H1 (cell line): ENCODE measurements at regions not wholly inside any gene's neighbourhood (a gene's known extent, or its start where the extent isn't known, plus 50 kb on each side); places are given as distances from the start of the nearest gene placed in this dataset.

Experiments
- CTCF ChIA-PET: fragments of 300-600 bp; sonication (Branson Sonifier 250); formaldehyde crosslinking; loops from one replicate; lab custom pipeline; 2021; ENCODE audit not compliant: partially characterized antibody; lab: Charles Lee
- POLR2A ChIA-PET: fragments of 300-600 bp; sonication (Branson Sonifier 250); formaldehyde crosslinking; loops from one replicate; lab custom pipeline; 2021; ENCODE audit warnings: inconsistent platforms; ENCODE audit not compliant: partially characterized antibody; lab: Charles Lee
- DNase-seq, 2 experiments: peaks; one replicate each; pipeline versions ENCODE4 v3.0.0 to v3.0.0-alpha.2; 2010 to 2022; ENCODE audit warnings: low spot score in 2 of 2, low read depth in 1 of 2, mixed read lengths in 1 of 2
- FAIRE-seq: peaks from 2 replicates; lab custom pipeline; 2011; peaks lifted over from hg19 to GRCh38; lab: Jason Lieb, UNC
- H2AFZ ChIP-seq: 2 replicates; pipeline ENCODE4 v1.8.1; 2012; ENCODE audit warnings: low read length, inconsistent platforms
- H2AK5ac ChIP-seq: 2 replicates; pipeline ENCODE4 v1.6.1; 2013; ENCODE audit warnings: low read depth, low read length
- H2BK120ac ChIP-seq: replicated peaks from 2 replicates; pipeline ENCODE3; 2013; ENCODE audit warnings: low read depth, low read length, inconsistent platforms
- H2BK12ac ChIP-seq: 2 replicates; pipeline ENCODE4 v1.6.1; 2013; ENCODE audit warnings: low read depth, low read length
- H2BK15ac ChIP-seq: 2 replicates; pipeline ENCODE4 v1.6.1; 2013; ENCODE audit warnings: low read length
- H2BK20ac ChIP-seq: 2 replicates; pipeline ENCODE4 v1.6.1; 2013; ENCODE audit warnings: low read length
- H2BK5ac ChIP-seq: 2 replicates; pipeline ENCODE4 v1.6.1; 2013; ENCODE audit warnings: low read depth, low read length
- H3K14ac ChIP-seq: 2 replicates; pipeline ENCODE4 v1.6.1; 2013; ENCODE audit warnings: inconsistent platforms; ENCODE audit not compliant: insufficient read length
- H3K18ac ChIP-seq: 2 replicates; pipeline ENCODE4 v1.6.1; 2013; ENCODE audit warnings: low read length; ENCODE audit errors: extremely low read depth
- H3K23ac ChIP-seq: 2 replicates; pipeline ENCODE4 v1.6.1; 2013; ENCODE audit warnings: inconsistent platforms; ENCODE audit not compliant: insufficient read length
- H3K23me2 ChIP-seq: 2 replicates; pipeline ENCODE4 v1.6.1; 2013; ENCODE audit warnings: low read depth, low read length
- H3K27ac ChIP-seq: 2 replicates; pipeline ENCODE4 v1.6.1; 2011; ENCODE audit warnings: low read depth, low read length, inconsistent platforms
- H3K27me3 ChIP-seq, 4 experiments: replicated peaks in 1 of 4; 1 replicate in 1 of 4; 2 replicates in 3 of 4; pipeline versions ENCODE4 v1.6.1 to v1.8.1; 2011 to 2013; ENCODE audit warnings: low read length in 3 of 4, mild to moderate bottlenecking in 3 of 4, inconsistent platforms in 2 of 4, mixed read lengths in 2 of 4, moderate library complexity in 1 of 4; ENCODE audit not compliant: control insufficient read depth in 3 of 4, insufficient read depth in 3 of 4; ENCODE audit errors: extremely low read depth in 1 of 4
- H3K36me3 ChIP-seq, 4 experiments: 2 replicates each; pipeline versions ENCODE4 v1.6.1 to v1.8.1; 2011 to 2013; ENCODE audit warnings: mild to moderate bottlenecking in 4 of 4, low read length in 3 of 4, moderate library complexity in 2 of 4, control low read depth in 1 of 4, inconsistent platforms in 1 of 4; ENCODE audit not compliant: insufficient read depth in 4 of 4, control insufficient read depth in 2 of 4
- H3K4ac ChIP-seq: replicated peaks from 2 replicates; pipeline ENCODE3; 2013; ENCODE audit warnings: low read length, low read depth, mixed read lengths, inconsistent platforms; ENCODE audit not compliant: insufficient read length
- H3K4me1 ChIP-seq, 4 experiments: replicated peaks in 1 of 4; 1 replicate in 1 of 4; 2 replicates in 3 of 4; pipeline versions ENCODE4 v1.6.1 to v1.8.1; 2011 to 2013; ENCODE audit warnings: low read length in 3 of 4, inconsistent platforms in 2 of 4, mixed read lengths in 1 of 4; ENCODE audit not compliant: insufficient read depth in 4 of 4, control insufficient read depth in 3 of 4
- H3K4me2 ChIP-seq, 2 experiments: 2 replicates each; pipeline versions ENCODE4 v1.6.1 to v1.8.1; 2011 to 2013; ENCODE audit warnings: low read depth in 2 of 2, low read length in 2 of 2, control low read depth in 1 of 2, inconsistent platforms in 1 of 2, mild to moderate bottlenecking in 1 of 2; ENCODE audit not compliant: insufficient read depth in 1 of 2
- H3K4me3 ChIP-seq, 4 experiments: fragments of 200-600, 300-600 bp in 1 of 4; sonication (generic), shearing (Covaris generic), sonication (Bioruptor Twin) in 1 of 4; 2 replicates each; pipeline versions ENCODE4 v1.5.1 to v1.8.1; 2011 to 2016; ENCODE audit warnings: low read length in 4 of 4, low read depth in 3 of 4, control low read depth in 2 of 4, inconsistent platforms in 2 of 4, mild to moderate bottlenecking in 2 of 4, mixed read lengths in 1 of 4, moderate library complexity in 1 of 4; ENCODE audit not compliant: insufficient read depth in 2 of 4; ENCODE audit errors: extremely low read depth in 1 of 4
- H3K56ac ChIP-seq: replicated peaks from 2 replicates; pipeline ENCODE3; 2013; ENCODE audit warnings: low read depth, mild to moderate bottlenecking, mixed read lengths, low read length, inconsistent platforms; ENCODE audit not compliant: insufficient read length
- H3K79me1 ChIP-seq: 2 replicates; pipeline ENCODE4 v1.6.1; 2013; ENCODE audit warnings: low read depth, low read length, control low read depth
- H3K79me2 ChIP-seq, 2 experiments: 2 replicates each; pipeline versions ENCODE4 v1.6.1 to v1.8.1; 2012 to 2013; ENCODE audit warnings: low read length in 2 of 2, mild to moderate bottlenecking in 2 of 2, inconsistent platforms in 1 of 2; ENCODE audit not compliant: insufficient read depth in 2 of 2, control insufficient read depth in 1 of 2
- H3K9ac ChIP-seq, 4 experiments: replicated peaks in 1 of 4; 1 replicate in 1 of 4; 2 replicates in 3 of 4; pipeline versions ENCODE4 v1.6.1 to v1.8.1; 2011 to 2013; ENCODE audit warnings: low read depth in 3 of 4, low read length in 3 of 4, control low read depth in 2 of 4, mild to moderate bottlenecking in 2 of 4, moderate library complexity in 2 of 4, inconsistent platforms in 1 of 4; ENCODE audit errors: extremely low read depth in 1 of 4
- H3K9me3 ChIP-seq, 2 experiments: 2 replicates each; pipeline versions ENCODE4 v1.6.1 to v1.8.1; 2012 to 2013; ENCODE audit warnings: mild to moderate bottlenecking in 2 of 2, moderate library complexity in 2 of 2, control low read depth in 1 of 2, inconsistent platforms in 1 of 2, low read depth in 1 of 2, low read length in 1 of 2, mixed read lengths in 1 of 2; ENCODE audit not compliant: insufficient read depth in 2 of 2
- H4K20me1 ChIP-seq, 2 experiments: replicated peaks in 1 of 2; 2 replicates each; pipeline versions ENCODE3 to v1.8.1; 2011 to 2013; ENCODE audit warnings: inconsistent platforms in 2 of 2, low read length in 2 of 2, mild to moderate bottlenecking in 1 of 2; ENCODE audit not compliant: insufficient read depth in 2 of 2, control insufficient read depth in 1 of 2
- H4K5ac ChIP-seq: 2 replicates; pipeline ENCODE4 v1.6.1; 2013; ENCODE audit warnings: low read length, low read depth, mixed read lengths, inconsistent platforms; ENCODE audit not compliant: insufficient read length
- H4K8ac ChIP-seq: 2 replicates; pipeline ENCODE4 v1.8.0; 2013; ENCODE audit warnings: mild to moderate bottlenecking, moderate library complexity, low read length, inconsistent platforms; ENCODE audit not compliant: insufficient read depth; ENCODE audit errors: extremely low read depth
- H4K91ac ChIP-seq: replicated peaks from 2 replicates; pipeline ENCODE3; 2013; ENCODE audit warnings: low read length, mixed read lengths, inconsistent platforms; ENCODE audit not compliant: insufficient read length
- CHD1 ChIP-seq: IDR thresholded peaks from 2 replicates; pipeline ENCODE4 v1.6.1; 2012; ENCODE audit warnings: low read depth, low read length, improper control_type of control experiment
- CREB1 ChIP-seq: IDR thresholded peaks from 2 replicates; pipeline ENCODE4 v1.6.1; 2012; ENCODE audit warnings: inconsistent platforms
- HDAC6 ChIP-seq: IDR thresholded peaks from one replicate; pipeline ENCODE4 v1.7.1; 2012; ENCODE audit warnings: low read depth, mild to moderate bottlenecking, inconsistent platforms, low read length, moderate library complexity
- POLR2AphosphoS5 ChIP-seq: IDR thresholded peaks from 2 replicates; pipeline ENCODE4 v1.6.1; 2011; ENCODE audit warnings: low read depth, low read length
- RFX5 ChIP-seq: IDR thresholded peaks from 2 replicates; pipeline ENCODE4 v1.6.1; 2011; ENCODE audit warnings: low read depth, low read length, improper control_type of control experiment, borderline replicate concordance
- WGBS, 2 experiments: shearing (Covaris generic) in 1 of 2; methylation state at CpG; one replicate each; pipeline versions ENCODE4 v1.1.6 to v1.1.7; 2013 to 2015; ENCODE audit warnings: low lambda C conversion rate in 2 of 2, mixed read lengths in 2 of 2, inconsistent platforms in 1 of 2, low coverage in 1 of 2, missing lambda C conversion rate in 1 of 2; ENCODE audit not compliant: insufficient replicate concordance in 2 of 2, insufficient coverage in 1 of 2, insufficient read length in 1 of 2; ENCODE audit errors: extremely low coverage in 1 of 2, missing lambda C conversion rate in 1 of 2; 5-methylcytosine and 5-hydroxymethylcytosine counted together

DNA sequence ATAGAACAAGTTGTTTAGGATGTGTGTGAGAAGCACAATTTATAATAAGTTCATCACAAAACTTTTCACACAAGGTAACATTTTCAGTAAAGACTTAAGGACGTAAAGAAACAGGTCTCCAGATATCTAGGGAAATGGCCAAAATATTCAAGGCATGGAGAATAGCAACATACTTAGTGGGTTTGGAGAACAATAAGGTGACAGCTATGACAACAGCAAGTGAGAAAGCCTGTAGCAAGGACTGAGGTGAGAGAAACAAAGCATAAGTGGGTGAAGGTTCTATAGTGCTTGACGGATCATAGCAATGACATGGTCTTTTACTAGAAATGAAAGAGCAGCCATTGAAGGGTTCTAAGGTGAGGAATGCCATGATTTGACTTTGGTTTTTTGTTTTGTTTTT lies 1337.3 kb downstream of the PCDH18 start:
- WGBS, 2 experiments: 87% methylated on average over 2 of the region's 2 CpGs; no CpG with 5 or more reads in 1 of the 2 experiments
- no peak overlapping the region for H2BK20ac ChIP-seq
- TF ChIP-seq CREB1 (no peak), HDAC6 (no peak), CHD1 (no peak), RFX5 (no peak), POLR2AphosphoS5 (no peak)

More for the DNA sequence above, 1337.3 kb downstream of the PCDH18 start:
- no peak overlapping the region for H3K4me2 ChIP-seq
- H3K4ac ChIP-seq: no peak overlapping the region
- no peak for FAIRE-seq
- no peak overlapping the region for H2AFZ ChIP-seq
- H3K79me1 ChIP-seq: no peaks in the 10 kb centered on the region
- no peak overlapping the region for H4K8ac ChIP-seq
- no peak overlapping the region for H3K9ac ChIP-seq
- no peak overlapping the region for H2BK15ac ChIP-seq
- H3K4me1 ChIP-seq: no peaks in the 10 kb centered on the region
- no peaks in the 10 kb centered on the region for H3K27me3 ChIP-seq
- CTCF ChIA-PET: interaction anchor here (1.1 kb wide), 1 partner anchor 35 kb away, joined by 3 read pairs; no protein-coding TSS in a partner anchor
- no peak overlapping the region for H3K27ac ChIP-seq
- H2BK120ac ChIP-seq: no peak overlapping the region
- no peak overlapping the region for H2BK5ac ChIP-seq
- H3K9me3 ChIP-seq: no peaks in the 10 kb centered on the region; a peak in 1 of 4 replicates
- H3K14ac ChIP-seq: no peak overlapping the region
- H2AK5ac ChIP-seq: no peak overlapping the region
- H3K36me3 ChIP-seq: no peaks in the 10 kb centered on the region
- no peak overlapping the region for H3K4me3 ChIP-seq
- H3K79me2 ChIP-seq: no peaks in the 10 kb centered on the region
- H4K20me1 ChIP-seq: no peaks in the 10 kb centered on the region
- H4K91ac ChIP-seq: no peak overlapping the region
- H3K23ac ChIP-seq: no peak overlapping the region
- H2BK12ac ChIP-seq: no peak overlapping the region
- no peak overlapping the region for H4K5ac ChIP-seq
- H3K23me2 ChIP-seq: no peaks in the 10 kb centered on the region
- POLR2A ChIA-PET: no interaction called here
- no peak overlapping the region for H3K56ac ChIP-seq
- no peak overlapping the region for H3K18ac ChIP-seq
- DNase-seq: no peak
